Suprapubic skin (tissue), 4 donors: ENCODE measurements at regions not wholly inside any gene's neighbourhood (a gene's known extent, or its start where the extent isn't known, plus 50 kb on each side); places are given as distances from the start of the nearest gene placed in this dataset.

Source experiments
- EP300 ChIP-seq: sonication (generic); formaldehyde crosslinking; IDR thresholded peaks from one replicate; pipeline ENCODE4 v1.6.1; 2017; ENCODE audit warnings: antibody characterized with exemption
- POLR2A ChIP-seq, 2 donors: fragments of 450-650 bp; IDR thresholded peaks; one replicate each; pipeline ENCODE4 v1.6.1; 2017; ENCODE audit warnings: antibody characterized with exemption in 2 of 2, mild to moderate bottlenecking in 2 of 2, moderate library complexity in 2 of 2
- POLR2AphosphoS5 ChIP-seq, 3 donors: sonication (generic); formaldehyde crosslinking; IDR thresholded peaks; one replicate each; pipeline ENCODE4 v1.6.1; 2017; ENCODE audit warnings: antibody characterized with exemption in 3 of 3
- TF ChIP-seq, protein P1 (sequence below), 2 donors: fragments of 200-600 bp in 1 of 2; fragments of 450-650 bp in 1 of 2; sonication (generic) in 1 of 2; IDR thresholded peaks; one replicate each; pipeline ENCODE4 v1.5.1; 2016 to 2019; ENCODE audit warnings: antibody characterized with exemption in 2 of 2, mild to moderate bottlenecking in 1 of 2, moderate library complexity in 1 of 2

DNA sequence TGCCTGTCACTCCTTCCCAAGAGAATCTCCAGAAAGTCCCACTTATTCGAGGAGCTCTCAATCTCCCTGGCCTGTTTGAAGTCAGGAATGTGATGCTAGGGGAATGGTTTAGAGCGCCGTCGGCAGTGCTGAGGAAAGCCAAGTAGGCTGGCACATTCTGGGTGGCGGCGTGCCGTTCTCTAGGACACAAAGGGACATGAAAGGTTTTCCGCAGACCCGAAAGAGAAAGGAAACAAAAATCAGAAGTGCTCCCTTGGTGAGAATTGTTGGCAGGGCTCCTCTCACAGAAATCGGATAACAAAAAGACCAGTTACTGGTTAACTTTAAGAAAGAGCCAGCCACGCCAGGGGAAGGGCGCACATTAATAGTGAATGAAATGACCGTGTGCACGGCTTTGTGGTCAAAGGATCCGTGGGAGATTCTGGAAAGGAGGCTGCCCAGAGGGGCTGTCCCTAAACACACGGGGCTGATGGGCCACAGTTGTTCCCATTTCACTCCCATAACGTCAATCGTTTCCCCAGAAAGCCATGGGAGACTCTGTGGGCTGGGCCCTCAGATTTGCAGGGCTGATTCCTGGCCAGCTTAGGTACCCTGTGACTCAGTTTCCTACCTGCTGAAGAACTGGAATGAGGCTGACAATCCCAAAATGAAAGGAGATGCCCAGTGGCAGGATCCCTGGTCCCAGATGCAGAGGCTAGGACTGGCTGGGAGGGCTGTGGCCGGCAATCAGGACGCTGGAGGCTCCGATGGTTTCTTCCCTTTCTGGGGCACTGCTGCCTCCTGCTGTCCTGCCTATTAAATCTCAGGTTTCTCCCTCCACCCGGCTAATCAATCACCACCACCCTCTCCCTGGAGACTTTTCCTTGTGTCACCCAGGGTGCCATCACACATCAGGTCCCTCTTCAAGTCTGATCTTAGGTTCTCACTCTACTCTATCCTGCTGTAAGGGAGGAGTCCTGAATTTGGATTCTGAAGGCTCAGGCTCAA, 82.3 kb downstream of the RCN1 start:
- no peak for TF ChIP-seq EP300
- no peak for TF ChIP-seq POLR2A (IDR thresholded peaks at IDR 0.05)
- TF ChIP-seq, protein P1, sequence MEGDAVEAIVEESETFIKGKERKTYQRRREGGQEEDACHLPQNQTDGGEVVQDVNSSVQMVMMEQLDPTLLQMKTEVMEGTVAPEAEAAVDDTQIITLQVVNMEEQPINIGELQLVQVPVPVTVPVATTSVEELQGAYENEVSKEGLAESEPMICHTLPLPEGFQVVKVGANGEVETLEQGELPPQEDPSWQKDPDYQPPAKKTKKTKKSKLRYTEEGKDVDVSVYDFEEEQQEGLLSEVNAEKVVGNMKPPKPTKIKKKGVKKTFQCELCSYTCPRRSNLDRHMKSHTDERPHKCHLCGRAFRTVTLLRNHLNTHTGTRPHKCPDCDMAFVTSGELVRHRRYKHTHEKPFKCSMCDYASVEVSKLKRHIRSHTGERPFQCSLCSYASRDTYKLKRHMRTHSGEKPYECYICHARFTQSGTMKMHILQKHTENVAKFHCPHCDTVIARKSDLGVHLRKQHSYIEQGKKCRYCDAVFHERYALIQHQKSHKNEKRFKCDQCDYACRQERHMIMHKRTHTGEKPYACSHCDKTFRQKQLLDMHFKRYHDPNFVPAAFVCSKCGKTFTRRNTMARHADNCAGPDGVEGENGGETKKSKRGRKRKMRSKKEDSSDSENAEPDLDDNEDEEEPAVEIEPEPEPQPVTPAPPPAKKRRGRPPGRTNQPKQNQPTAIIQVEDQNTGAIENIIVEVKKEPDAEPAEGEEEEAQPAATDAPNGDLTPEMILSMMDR (IDR thresholded peaks at IDR 0.05), result peak in 1 of 2 donors; percentile 27
- TF ChIP-seq POLR2AphosphoS5 (IDR thresholded peaks at IDR 0.05), result no peak
